ENCODE measurements at regions not wholly inside any gene's neighbourhood (a gene's known extent, or its start where the extent isn't known, plus 50 kb on each side); places are given as distances from the start of the nearest gene placed in this dataset.

- intact Hi-C loops (cut with DNase I): no loop called here
- DNase-seq (ENCODE audit: low spot score): no peak
Measured at GRCh38 chr12:42641221-42641885, 51.8 kb upstream of the PRICKLE1 start.

DNA sequence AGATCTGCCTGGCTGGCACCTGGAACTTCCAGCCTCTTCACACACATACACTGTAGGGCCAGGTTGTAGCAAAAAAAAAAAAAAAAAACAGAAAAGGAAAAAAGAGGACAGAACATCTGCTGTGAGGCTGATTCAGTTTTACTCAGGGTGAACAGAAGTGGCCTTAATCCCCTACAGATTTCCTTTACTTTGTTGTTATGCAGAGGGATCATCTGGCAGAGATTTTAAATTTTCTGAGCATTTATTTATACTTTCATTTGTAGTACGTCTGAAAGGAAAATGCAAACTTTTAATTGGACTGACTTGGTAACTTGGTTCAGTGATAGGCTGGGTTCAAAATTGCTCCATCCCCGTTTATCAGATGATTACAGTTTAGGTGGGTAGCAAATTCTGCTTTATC is 50.8 kb upstream of the PRICKLE1 start:
- DNase-seq (ENCODE audit: low spot score): no peak
- intact Hi-C loops (cut with DNase I): no loop called here

DNA sequence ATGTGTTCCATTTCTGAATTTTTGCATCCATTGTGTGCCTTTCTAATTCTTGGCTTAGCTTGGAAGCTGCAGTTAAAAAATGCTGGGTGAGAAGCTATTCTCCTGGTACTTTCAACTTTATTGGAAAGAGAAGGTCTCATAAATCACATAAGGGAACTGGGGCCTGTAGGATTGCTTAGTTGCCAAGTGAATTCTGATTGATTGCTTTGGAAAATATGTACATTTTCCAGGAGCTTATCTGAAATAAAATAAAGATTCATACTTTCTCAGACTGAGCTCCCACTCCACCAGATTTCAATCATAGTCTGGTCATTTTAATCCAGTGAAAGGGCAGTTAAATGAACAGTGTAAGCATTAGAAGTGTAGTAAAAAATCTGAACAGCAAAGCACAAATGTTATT is 50.0 kb upstream of the PRICKLE1 start:
- intact Hi-C loops (cut with DNase I): no loop called here
- DNase-seq (ENCODE audit: low spot score): no peak

Data from posterior vena cava (tissue), 2 donors.